ENCODE measurements at regions not wholly inside any gene's neighbourhood (a gene's known extent, or its start where the extent isn't known, plus 50 kb on each side); places are given as distances from the start of the nearest gene placed in this dataset.

DNA sequence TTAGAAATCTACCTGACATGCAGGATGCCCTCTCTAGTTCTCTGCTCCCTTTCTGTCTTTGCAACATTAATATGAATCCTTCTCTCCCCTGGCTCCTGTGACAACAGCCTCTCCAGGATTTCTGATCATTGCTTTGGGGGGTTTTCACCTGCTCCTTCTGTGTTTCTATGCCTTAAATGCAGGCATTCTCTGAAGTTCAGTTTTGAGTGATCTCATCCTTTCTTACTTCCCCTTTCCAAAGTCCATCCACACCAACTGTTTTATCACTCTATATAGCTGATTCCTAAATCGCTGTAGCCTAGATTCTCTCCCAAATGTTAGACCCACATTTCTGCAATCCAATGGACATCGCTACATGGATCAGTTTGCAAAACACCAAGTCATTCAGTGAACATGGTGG lies 330.7 kb upstream of the NCAM1 start:
- TF ChIP-seq, protein P1, sequence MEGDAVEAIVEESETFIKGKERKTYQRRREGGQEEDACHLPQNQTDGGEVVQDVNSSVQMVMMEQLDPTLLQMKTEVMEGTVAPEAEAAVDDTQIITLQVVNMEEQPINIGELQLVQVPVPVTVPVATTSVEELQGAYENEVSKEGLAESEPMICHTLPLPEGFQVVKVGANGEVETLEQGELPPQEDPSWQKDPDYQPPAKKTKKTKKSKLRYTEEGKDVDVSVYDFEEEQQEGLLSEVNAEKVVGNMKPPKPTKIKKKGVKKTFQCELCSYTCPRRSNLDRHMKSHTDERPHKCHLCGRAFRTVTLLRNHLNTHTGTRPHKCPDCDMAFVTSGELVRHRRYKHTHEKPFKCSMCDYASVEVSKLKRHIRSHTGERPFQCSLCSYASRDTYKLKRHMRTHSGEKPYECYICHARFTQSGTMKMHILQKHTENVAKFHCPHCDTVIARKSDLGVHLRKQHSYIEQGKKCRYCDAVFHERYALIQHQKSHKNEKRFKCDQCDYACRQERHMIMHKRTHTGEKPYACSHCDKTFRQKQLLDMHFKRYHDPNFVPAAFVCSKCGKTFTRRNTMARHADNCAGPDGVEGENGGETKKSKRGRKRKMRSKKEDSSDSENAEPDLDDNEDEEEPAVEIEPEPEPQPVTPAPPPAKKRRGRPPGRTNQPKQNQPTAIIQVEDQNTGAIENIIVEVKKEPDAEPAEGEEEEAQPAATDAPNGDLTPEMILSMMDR (IDR thresholded peaks at IDR 0.05; ENCODE audit: low read depth, low read length): no peak
- in situ Hi-C loops (cut with HindIII; ENCODE audit: low sequenced_read_pairs): no loop called here
- no peak for DNase-seq (ENCODE audit: low read depth, low spot score)
- H3K4me3 ChIP-seq (ENCODE audit: low read depth, low read length): no peak overlapping the region

DNA sequence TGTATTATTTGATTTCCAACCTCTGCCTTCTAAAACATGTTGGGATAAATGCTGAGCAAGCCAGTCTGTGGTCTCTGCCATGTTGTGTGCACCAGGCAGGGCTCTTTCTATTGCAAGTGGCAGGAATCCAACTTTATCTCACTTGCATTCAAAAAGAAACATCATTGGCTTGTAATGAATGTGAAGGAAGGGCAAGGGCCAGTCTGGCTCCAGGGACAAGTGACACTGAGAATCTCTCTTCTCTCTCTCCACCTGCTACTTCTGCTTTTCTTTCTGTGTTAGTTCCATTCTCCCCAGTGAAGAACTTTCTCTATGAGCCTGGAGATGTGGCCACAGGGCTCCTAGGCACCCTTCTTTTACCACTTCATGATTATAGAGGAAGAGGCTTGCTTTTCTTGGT lies 329.9 kb upstream of the NCAM1 start:
- in situ Hi-C loops (cut with HindIII; ENCODE audit: low sequenced_read_pairs): no loop called here
- H3K4me3 ChIP-seq (ENCODE audit: low read depth, low read length): no peak overlapping the region
- no peak for DNase-seq (ENCODE audit: low read depth, low spot score)
- TF ChIP-seq, protein P1 (IDR thresholded peaks at IDR 0.05; ENCODE audit: low read depth, low read length): no peak

DNA sequence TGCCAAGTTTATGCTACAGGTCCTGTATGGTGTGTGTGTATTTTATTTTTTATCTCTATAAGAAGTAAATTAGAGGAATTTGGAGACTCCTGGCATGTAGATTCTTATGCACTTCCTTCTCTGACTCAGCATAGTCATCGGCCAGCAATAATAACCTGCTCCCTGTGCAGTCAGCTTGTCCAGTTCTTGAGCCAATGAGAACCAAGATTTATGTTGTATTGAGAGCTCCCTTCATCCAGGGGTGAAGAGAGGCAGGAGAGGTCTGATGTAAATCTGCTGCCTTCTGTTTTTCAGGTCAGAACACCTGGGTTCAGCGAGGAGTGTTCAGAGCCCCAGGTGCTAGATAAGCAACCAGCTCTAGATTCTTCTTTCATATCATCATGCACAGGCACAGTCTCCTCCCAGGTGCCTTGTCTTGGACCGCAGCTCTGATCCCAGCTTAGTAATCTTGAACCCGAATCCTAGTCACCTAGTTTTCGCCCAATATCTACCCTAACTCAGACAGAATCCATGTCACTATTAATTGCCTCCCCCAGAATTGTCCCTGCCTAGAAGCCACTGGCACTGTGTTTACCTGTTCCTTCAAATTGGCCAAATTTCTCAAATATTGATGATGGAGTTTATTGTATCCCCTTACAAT lies 328.2 kb upstream of the NCAM1 start:
- in situ Hi-C loops (cut with HindIII; ENCODE audit: low sequenced_read_pairs): no loop called here
- TF ChIP-seq, protein P1 (IDR thresholded peaks at IDR 0.05; ENCODE audit: low read depth, low read length): no peak
- DNase-seq (ENCODE audit: low read depth, low spot score): peak; percentile 37
- H3K4me3 ChIP-seq (ENCODE audit: low read depth, low read length): no peak overlapping the region

DNA sequence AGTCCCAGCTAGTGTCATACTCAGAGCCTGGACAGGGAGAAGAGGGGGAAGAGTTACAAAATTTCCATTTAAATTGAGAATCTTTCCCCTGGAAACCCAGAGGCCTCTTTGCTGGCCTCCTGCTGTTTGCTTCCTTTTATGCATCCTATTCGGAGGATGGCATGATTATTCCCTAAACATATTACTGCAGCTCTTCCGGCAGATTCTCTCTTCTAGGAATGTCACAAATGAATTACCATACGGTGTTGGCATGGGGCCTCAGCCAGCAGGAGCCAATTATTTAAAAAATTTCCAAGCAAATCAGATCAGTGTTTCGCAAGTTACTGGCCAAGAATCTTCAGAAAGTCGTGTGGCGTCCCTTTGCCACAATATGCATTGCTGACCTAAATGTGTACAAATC lies 326.7 kb upstream of the NCAM1 start:
- TF ChIP-seq, protein P1 (IDR thresholded peaks at IDR 0.05; ENCODE audit: low read depth, low read length): no peak
- in situ Hi-C loops (cut with HindIII; ENCODE audit: low sequenced_read_pairs): no loop called here
- H3K4me3 ChIP-seq (ENCODE audit: low read depth, low read length): no peak overlapping the region
- DNase-seq (ENCODE audit: low read depth, low spot score): no peak

DNA sequence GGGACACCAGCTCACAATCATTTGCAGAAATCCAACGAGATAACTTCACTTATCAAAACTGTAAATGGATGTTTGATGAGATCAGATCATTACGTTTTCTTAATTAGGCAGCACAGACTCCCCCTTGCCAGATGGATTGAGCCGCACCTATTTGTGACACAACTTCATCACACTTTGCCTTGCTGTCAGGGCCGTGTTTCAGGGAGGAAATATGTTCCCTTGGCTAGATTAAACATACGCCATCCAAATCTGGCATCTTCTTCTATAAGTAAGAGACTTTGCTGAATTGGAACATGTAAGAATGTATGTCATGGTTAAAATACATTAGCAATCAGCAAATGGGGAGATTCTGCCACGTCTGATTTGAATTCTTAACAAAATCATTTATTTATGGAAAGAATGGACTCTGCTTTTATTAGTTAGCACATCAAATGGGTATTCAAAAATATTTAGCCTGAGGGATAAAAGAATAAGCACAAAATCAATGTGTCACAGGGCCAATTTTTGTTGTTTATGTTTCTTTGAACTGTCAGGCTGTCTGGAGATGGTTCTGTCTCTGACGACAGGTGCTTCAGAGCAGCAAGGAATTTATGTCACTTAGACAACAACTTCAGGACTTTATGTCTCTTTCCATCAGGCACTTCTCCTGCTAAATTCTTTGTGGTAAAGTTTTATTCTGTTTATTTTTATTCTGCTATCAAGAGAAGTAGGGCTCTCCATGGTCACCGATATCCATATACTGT lies 326.1 kb upstream of the NCAM1 start:
- TF ChIP-seq, protein P1 (IDR thresholded peaks at IDR 0.05; ENCODE audit: low read depth, low read length): no peak
- in situ Hi-C loops (cut with HindIII; ENCODE audit: low sequenced_read_pairs): no loop called here
- H3K4me3 ChIP-seq (ENCODE audit: low read depth, low read length): no peak overlapping the region
- no peak for DNase-seq (ENCODE audit: low read depth, low spot score)

DNA sequence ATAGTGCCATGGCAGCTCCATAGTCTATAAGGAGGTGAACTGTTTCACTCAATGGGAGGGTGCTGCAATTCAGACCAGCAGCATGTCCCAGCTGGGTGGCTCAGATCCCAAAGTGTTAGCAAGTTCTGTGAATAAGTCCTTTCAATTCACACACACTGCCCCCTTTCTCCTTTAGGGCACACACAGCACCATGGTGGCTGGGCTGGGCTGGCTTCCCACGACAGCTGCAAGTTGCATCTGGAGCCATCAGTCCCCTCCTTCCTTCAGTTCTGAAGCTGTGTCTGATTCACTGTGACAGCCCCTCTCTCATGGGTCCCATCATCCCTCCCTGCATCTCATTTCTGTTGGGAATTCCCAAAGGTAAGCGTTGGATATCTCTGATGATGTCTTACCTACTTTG lies 324.1 kb upstream of the NCAM1 start:
- DNase-seq (ENCODE audit: low read depth, low spot score): no peak
- in situ Hi-C loops (cut with HindIII; ENCODE audit: low sequenced_read_pairs): no loop called here
- H3K4me3 ChIP-seq (ENCODE audit: low read depth, low read length): no peak overlapping the region
- TF ChIP-seq, protein P1 (IDR thresholded peaks at IDR 0.05; ENCODE audit: low read depth, low read length): no peak
